GM21576 (cell line): ENCODE measurements at regions not wholly inside any gene's neighbourhood (a gene's known extent, or its start where the extent isn't known, plus 50 kb on each side); places are given as distances from the start of the nearest gene placed in this dataset.

ENCODE experiments used
- ATAC-seq: cut with Tn5 transposase; IDR thresholded peaks from one replicate; pipeline ENCODE4 v1.9.1; 2021; ENCODE audit warnings: mild to moderate bottlenecking, moderate library complexity; ENCODE audit not compliant: unreplicated experiment

GRCh38 chr19:30209617-30210600 is 162.3 kb upstream of the ZNF536 start:
- no peak for ATAC-seq

- no peak for ATAC-seq
These were observed 159.6 kb upstream of the ZNF536 start for GRCh38 chr19:30212574-30212973.

GRCh38 chr19:30214651-30215051 is 157.5 kb upstream of the ZNF536 start:
- ATAC-seq, result no peak

GRCh38 chr19:30215248-30215647 is 156.9 kb upstream of the ZNF536 start:
- ATAC-seq, result no peak

GRCh38 chr19:30216453-30216852 is 155.7 kb upstream of the ZNF536 start:
- ATAC-seq, result no peak

GRCh38 chr19:30217461-30217860 is 154.7 kb upstream of the ZNF536 start:
- ATAC-seq, result no peak

- no peak for ATAC-seq
These were observed 152.5 kb upstream of the ZNF536 start for GRCh38 chr19:30219702-30220101.

- no peak for ATAC-seq
These were observed 151.0 kb upstream of the ZNF536 start for GRCh38 chr19:30221176-30221575.

- no peak for ATAC-seq
These were observed 149.7 kb upstream of the ZNF536 start for GRCh38 chr19:30222428-30222873.

GRCh38 chr19:30222992-30223865 is 149.0 kb upstream of the ZNF536 start:
- no peak for ATAC-seq

GRCh38 chr19:30223866-30224688 is 148.1 kb upstream of the ZNF536 start:
- no peak for ATAC-seq

- no peak for ATAC-seq
These were observed 147.2 kb upstream of the ZNF536 start for GRCh38 chr19:30224689-30225606.

GRCh38 chr19:30225676-30226463 is 146.3 kb upstream of the ZNF536 start:
- no peak for ATAC-seq

- no peak for ATAC-seq
These were observed 145.6 kb upstream of the ZNF536 start for GRCh38 chr19:30226464-30227011.

- ATAC-seq, result no peak
These were observed 145.1 kb upstream of the ZNF536 start for GRCh38 chr19:30227012-30227621.

GRCh38 chr19:30227661-30228112 is 144.5 kb upstream of the ZNF536 start:
- ATAC-seq, result peak; percentile 78

GRCh38 chr19:30228113-30228834 is 143.9 kb upstream of the ZNF536 start:
- no peak for ATAC-seq
